ENCODE measurements at regions not wholly inside any gene's neighbourhood (a gene's known extent, or its start where the extent isn't known, plus 50 kb on each side); places are given as distances from the start of the nearest gene placed in this dataset.
"Not testable (repeated sequence)": the region's sequence is repeated elsewhere in the genome, so short reads cannot be mapped to it uniquely, and the experiment has no call there.

DNA sequence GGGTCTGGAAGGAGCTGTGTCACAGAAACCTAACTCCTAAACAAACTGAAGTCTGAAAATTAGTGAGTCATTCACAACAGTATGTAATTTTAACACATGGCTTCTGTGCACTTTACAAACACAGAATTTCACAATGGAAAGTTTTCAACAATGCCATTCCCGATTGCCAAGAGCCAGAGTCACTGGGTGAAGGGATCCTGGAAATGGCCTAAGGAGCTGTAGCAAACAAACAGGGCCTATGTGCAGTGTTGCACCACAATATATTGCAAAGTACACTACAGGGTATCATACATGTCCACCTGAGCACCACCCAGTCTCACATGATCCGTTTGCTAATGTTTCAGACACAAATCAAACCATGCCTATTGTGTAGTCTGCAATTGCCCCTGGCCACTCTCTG, 184.7 kb upstream of the OTX2 start:
- TF ChIP-seq, protein P1, sequence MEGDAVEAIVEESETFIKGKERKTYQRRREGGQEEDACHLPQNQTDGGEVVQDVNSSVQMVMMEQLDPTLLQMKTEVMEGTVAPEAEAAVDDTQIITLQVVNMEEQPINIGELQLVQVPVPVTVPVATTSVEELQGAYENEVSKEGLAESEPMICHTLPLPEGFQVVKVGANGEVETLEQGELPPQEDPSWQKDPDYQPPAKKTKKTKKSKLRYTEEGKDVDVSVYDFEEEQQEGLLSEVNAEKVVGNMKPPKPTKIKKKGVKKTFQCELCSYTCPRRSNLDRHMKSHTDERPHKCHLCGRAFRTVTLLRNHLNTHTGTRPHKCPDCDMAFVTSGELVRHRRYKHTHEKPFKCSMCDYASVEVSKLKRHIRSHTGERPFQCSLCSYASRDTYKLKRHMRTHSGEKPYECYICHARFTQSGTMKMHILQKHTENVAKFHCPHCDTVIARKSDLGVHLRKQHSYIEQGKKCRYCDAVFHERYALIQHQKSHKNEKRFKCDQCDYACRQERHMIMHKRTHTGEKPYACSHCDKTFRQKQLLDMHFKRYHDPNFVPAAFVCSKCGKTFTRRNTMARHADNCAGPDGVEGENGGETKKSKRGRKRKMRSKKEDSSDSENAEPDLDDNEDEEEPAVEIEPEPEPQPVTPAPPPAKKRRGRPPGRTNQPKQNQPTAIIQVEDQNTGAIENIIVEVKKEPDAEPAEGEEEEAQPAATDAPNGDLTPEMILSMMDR (IDR thresholded peaks at IDR 0.05; ENCODE audit: borderline replicate concordance, extremely low read depth, low read length, poor library complexity, severe bottlenecking), result no peak
- TF ChIP-seq EZH2 (IDR thresholded peaks at IDR 0.05; ENCODE audit: borderline replicate concordance, low read depth, low read length, severe bottlenecking), result no peak
- Histone ChIP-seq H3K4me3 (ENCODE audit: low read depth in 1 of 2, low read length in 2 of 2) (no peak overlapping the region), H3K9me3 (ENCODE audit: insufficient read depth, low read length, severe bottlenecking) (no peaks in the 10 kb centered on the region), H3K79me2 (ENCODE audit: insufficient read depth, low read length) (no peaks in the 10 kb centered on the region), H3K36me3 (ENCODE audit: insufficient read depth, low read length) (no peaks in the 10 kb centered on the region), H3K27ac (ENCODE audit: low read length) (no peak overlapping the region), H3K9ac (ENCODE audit: low read depth, low read length) (no peak overlapping the region), H3K4me2 (ENCODE audit: insufficient read depth, low read length) (no peak overlapping the region), H4K20me1 (ENCODE audit: insufficient read depth, low read length) (no peaks in the 10 kb centered on the region), H2AFZ (ENCODE audit: low read depth, low read length) (no peak overlapping the region), H3K4me1 (ENCODE audit: insufficient read depth, low read length) (no peaks in the 10 kb centered on the region), H3K27me3 (ENCODE audit: insufficient read depth, low read length, poor library complexity) (peaks cover 3% of the 10 kb centered on the region)
- DNase-seq, result no peak
- ATAC-seq (ENCODE audit: insufficient read depth, low read depth), result no peak

DNA sequence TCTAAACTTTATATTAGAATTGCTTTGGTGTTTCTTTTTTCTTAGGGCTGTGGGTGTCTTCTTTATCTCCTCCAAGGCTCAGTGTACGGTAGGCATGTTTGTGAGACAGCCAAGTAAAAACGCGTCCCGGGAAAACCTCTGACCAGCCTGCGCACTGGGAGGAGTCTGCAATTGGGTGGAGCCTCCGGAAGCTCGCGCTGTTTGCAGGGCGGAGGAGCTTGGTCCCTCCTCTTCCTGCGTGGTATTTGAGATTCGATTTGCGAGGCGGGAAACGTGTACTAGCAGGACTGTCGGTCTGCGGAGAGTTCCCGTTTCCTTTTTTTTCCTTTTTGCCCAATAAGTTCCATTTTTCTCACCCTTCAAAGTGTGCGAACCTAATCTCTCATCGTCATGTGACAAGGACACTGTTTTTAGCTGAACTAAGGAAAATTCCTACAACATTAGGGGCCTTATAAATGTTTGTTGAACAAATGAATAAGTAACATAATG, 182.1 kb upstream of the OTX2 start:
- H3K79me2 ChIP-seq (ENCODE audit: insufficient read depth, low read length), result no peaks in the 10 kb centered on the region
- no peaks in the 10 kb centered on the region for H3K4me1 ChIP-seq (ENCODE audit: insufficient read depth, low read length)
- H3K27me3 ChIP-seq (ENCODE audit: insufficient read depth, low read length, poor library complexity), result no peaks in the 10 kb centered on the region
- ATAC-seq (ENCODE audit: insufficient read depth, low read depth) (no peak), DNase-seq (no peak)
- H3K4me3 ChIP-seq (ENCODE audit: low read depth in 1 of 2, low read length in 2 of 2), result no peak overlapping the region
- H3K9me3 ChIP-seq (ENCODE audit: insufficient read depth, low read length, severe bottlenecking), result no peaks in the 10 kb centered on the region
- no peak overlapping the region for H3K27ac ChIP-seq (ENCODE audit: low read length)
- no peaks in the 10 kb centered on the region for H3K36me3 ChIP-seq (ENCODE audit: insufficient read depth, low read length)
- no peak overlapping the region for H3K4me2 ChIP-seq (ENCODE audit: insufficient read depth, low read length)
- no peaks in the 10 kb centered on the region for H4K20me1 ChIP-seq (ENCODE audit: insufficient read depth, low read length)
- no peak overlapping the region for H2AFZ ChIP-seq (ENCODE audit: low read depth, low read length)
- H3K9ac ChIP-seq (ENCODE audit: low read depth, low read length), result no peak overlapping the region
- TF ChIP-seq, protein P1 (IDR thresholded peaks at IDR 0.05; ENCODE audit: borderline replicate concordance, extremely low read depth, low read length, poor library complexity, severe bottlenecking), result no peak
- no peak for TF ChIP-seq EZH2 (IDR thresholded peaks at IDR 0.05; ENCODE audit: borderline replicate concordance, low read depth, low read length, severe bottlenecking)

DNA sequence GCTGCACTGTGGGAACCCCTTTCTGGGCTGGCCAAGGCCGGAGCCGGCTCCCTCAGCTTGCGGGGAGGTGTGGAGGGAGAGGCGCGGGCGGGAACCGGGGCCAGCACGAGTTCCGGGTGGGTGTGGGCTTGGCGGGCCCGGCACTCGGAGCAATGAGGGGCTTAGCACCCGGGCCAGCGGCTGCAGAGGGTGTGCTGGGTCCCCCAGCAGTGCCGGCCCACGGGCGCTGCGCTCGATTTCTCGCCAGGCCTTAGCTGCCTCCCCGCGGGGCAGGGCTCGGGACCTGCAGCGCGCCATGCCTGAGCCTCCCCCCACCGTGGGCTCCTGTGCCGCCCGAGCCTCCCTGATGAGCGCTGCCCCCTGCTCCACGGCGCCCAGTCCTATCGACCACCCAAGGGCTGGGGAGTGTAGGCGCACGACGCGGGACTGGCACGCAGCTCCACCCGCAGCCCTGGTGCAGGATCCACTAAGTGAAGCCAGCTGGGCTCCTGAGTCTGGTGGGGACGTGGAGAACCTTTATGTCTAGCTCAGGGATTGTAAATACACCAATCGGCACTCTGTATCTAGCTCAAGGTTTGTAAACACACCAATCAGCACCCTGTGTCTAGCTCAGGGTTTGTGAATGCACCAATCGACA, 180.8 kb upstream of the OTX2 start:
- not testable (repeated sequence) for H3K27me3 ChIP-seq (ENCODE audit: insufficient read depth, low read length, poor library complexity); H4K20me1 ChIP-seq (ENCODE audit: insufficient read depth, low read length); H3K4me3 ChIP-seq (ENCODE audit: low read depth in 1 of 2, low read length in 2 of 2); H3K9ac ChIP-seq (ENCODE audit: low read depth, low read length); ATAC-seq (ENCODE audit: insufficient read depth, low read depth); H3K4me2 ChIP-seq (ENCODE audit: insufficient read depth, low read length); H3K36me3 ChIP-seq (ENCODE audit: insufficient read depth, low read length); H3K4me1 ChIP-seq (ENCODE audit: insufficient read depth, low read length); H3K79me2 ChIP-seq (ENCODE audit: insufficient read depth, low read length); H3K27ac ChIP-seq (ENCODE audit: low read length); H3K9me3 ChIP-seq (ENCODE audit: insufficient read depth, low read length, severe bottlenecking); DNase-seq; H2AFZ ChIP-seq (ENCODE audit: low read depth, low read length)

GRCh38 chr14:56989359-56989758, 179.1 kb upstream of the OTX2 start:
- no peak for TF ChIP-seq EZH2 (IDR thresholded peaks at IDR 0.05; ENCODE audit: borderline replicate concordance, low read depth, low read length, severe bottlenecking)
- TF ChIP-seq, protein P1 (IDR thresholded peaks at IDR 0.05; ENCODE audit: borderline replicate concordance, extremely low read depth, low read length, poor library complexity, severe bottlenecking), result no peak
- Histone ChIP-seq H3K27me3 (ENCODE audit: insufficient read depth, low read length, poor library complexity) (no peaks in the 10 kb centered on the region), H4K20me1 (ENCODE audit: insufficient read depth, low read length) (no peaks in the 10 kb centered on the region)

More at GRCh38 chr14:56989359-56989758, 179.1 kb upstream of the OTX2 start:
- Histone ChIP-seq H3K4me3 (ENCODE audit: low read depth in 1 of 2, low read length in 2 of 2) (no peak overlapping the region), H3K9me3 (ENCODE audit: insufficient read depth, low read length, severe bottlenecking) (no peaks in the 10 kb centered on the region), H3K79me2 (ENCODE audit: insufficient read depth, low read length) (no peaks in the 10 kb centered on the region), H3K4me2 (ENCODE audit: insufficient read depth, low read length) (no peak overlapping the region), H3K9ac (ENCODE audit: low read depth, low read length) (no peak overlapping the region), H3K36me3 (ENCODE audit: insufficient read depth, low read length) (no peaks in the 10 kb centered on the region), H3K4me1 (ENCODE audit: insufficient read depth, low read length) (no peaks in the 10 kb centered on the region), H3K27ac (ENCODE audit: low read length) (no peak overlapping the region), H2AFZ (ENCODE audit: low read depth, low read length) (no peak overlapping the region)
- ATAC-seq (ENCODE audit: insufficient read depth, low read depth) (no peak), DNase-seq (no peak)

Data from DND-41 (cell line).